ENCODE measurements at regions not wholly inside any gene's neighbourhood (a gene's known extent, or its start where the extent isn't known, plus 50 kb on each side); places are given as distances from the start of the nearest gene placed in this dataset.

- ChIA-PET CTCF (interaction anchor here (1.0 kb wide), 1 partner anchor 9 kb away, joined by 3 read pairs; no protein-coding TSS in a partner anchor), POLR2A (no interaction called here)
- no peak for TF ChIP-seq CTCF (IDR thresholded peaks at IDR 0.05; ENCODE audit: control extremely low read depth, extremely low read depth, low read depth, missing control alignments)
- no peak for DNase-seq (ENCODE audit: extremely low spot score)
Measured at GRCh38 chr6:95216555-95216954, 360.8 kb upstream of the MANEA start.

GRCh38 chr6:95227351-95227750, 350.0 kb upstream of the MANEA start:
- POLR2A ChIA-PET = no interaction called here
- no peak for TF ChIP-seq CTCF (IDR thresholded peaks at IDR 0.05; ENCODE audit: control extremely low read depth, extremely low read depth, low read depth, missing control alignments)
- DNase-seq (ENCODE audit: extremely low spot score) = no peak
- CTCF ChIA-PET = no interaction called here

- CTCF ChIA-PET = no interaction called here
- no peak for DNase-seq (ENCODE audit: extremely low spot score)
- no peak for TF ChIP-seq CTCF (IDR thresholded peaks at IDR 0.05; ENCODE audit: control extremely low read depth, extremely low read depth, low read depth, missing control alignments)
- POLR2A ChIA-PET = no interaction called here
Measured at GRCh38 chr6:95228636-95229035, 348.7 kb upstream of the MANEA start.

- ChIA-PET CTCF (no interaction called here), POLR2A (no interaction called here)
- no peak for TF ChIP-seq CTCF (IDR thresholded peaks at IDR 0.05; ENCODE audit: control extremely low read depth, extremely low read depth, low read depth, missing control alignments)
- DNase-seq (ENCODE audit: extremely low spot score) = no peak
Measured at GRCh38 chr6:95230071-95230740, 347.1 kb upstream of the MANEA start.

GRCh38 chr6:95231416-95231815, 345.9 kb upstream of the MANEA start:
- CTCF ChIA-PET = no interaction called here
- no peak for DNase-seq (ENCODE audit: extremely low spot score)
- POLR2A ChIA-PET = no interaction called here
- TF ChIP-seq CTCF (IDR thresholded peaks at IDR 0.05; ENCODE audit: control extremely low read depth, extremely low read depth, low read depth, missing control alignments) = no peak

GRCh38 chr6:95232446-95232845, 344.9 kb upstream of the MANEA start:
- ChIA-PET POLR2A (no interaction called here), CTCF (no interaction called here)
- no peak for TF ChIP-seq CTCF (IDR thresholded peaks at IDR 0.05; ENCODE audit: control extremely low read depth, extremely low read depth, low read depth, missing control alignments)
- DNase-seq (ENCODE audit: extremely low spot score) = no peak
